ENCODE measurements at regions not wholly inside any gene's neighbourhood (a gene's known extent, or its start where the extent isn't known, plus 50 kb on each side); places are given as distances from the start of the nearest gene placed in this dataset.
A peak's percentile ranks its signal among the peaks of the same experiment; 100 is the strongest.

DNA sequence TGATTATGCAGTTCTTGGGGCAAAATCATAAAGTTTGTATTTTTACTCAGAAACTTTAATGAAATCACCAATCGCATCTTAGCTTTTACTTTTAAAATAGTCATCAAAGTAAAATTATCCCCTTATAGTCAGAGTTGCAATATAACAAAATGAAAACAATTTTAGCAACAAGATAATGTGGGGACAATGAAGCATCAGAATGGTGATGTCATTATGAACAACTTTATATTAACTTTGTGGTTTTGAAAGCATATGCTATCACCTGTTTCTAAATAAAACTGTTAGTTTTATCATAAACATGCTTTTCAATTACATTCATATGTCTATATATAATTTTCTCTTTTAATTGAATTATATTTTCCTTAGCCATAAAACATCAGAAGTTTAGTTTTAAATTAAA lies 856.8 kb downstream of the CDH9 start:
- intact Hi-C loops (cut with DNase I) = no loop called here
- ATAC-seq = no peak
- Histone ChIP-seq H3K4me3 (no peak overlapping the region), H3K36me3 (no peaks in the 10 kb centered on the region), H3K27ac (no peak overlapping the region), H3K27me3 (no peaks in the 10 kb centered on the region), H3K4me1 (no peaks in the 10 kb centered on the region), H3K9me3 (no peaks in the 10 kb centered on the region)
- TF ChIP-seq, protein P1, sequence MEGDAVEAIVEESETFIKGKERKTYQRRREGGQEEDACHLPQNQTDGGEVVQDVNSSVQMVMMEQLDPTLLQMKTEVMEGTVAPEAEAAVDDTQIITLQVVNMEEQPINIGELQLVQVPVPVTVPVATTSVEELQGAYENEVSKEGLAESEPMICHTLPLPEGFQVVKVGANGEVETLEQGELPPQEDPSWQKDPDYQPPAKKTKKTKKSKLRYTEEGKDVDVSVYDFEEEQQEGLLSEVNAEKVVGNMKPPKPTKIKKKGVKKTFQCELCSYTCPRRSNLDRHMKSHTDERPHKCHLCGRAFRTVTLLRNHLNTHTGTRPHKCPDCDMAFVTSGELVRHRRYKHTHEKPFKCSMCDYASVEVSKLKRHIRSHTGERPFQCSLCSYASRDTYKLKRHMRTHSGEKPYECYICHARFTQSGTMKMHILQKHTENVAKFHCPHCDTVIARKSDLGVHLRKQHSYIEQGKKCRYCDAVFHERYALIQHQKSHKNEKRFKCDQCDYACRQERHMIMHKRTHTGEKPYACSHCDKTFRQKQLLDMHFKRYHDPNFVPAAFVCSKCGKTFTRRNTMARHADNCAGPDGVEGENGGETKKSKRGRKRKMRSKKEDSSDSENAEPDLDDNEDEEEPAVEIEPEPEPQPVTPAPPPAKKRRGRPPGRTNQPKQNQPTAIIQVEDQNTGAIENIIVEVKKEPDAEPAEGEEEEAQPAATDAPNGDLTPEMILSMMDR (IDR thresholded peaks at IDR 0.05) = no peak
- DNase-seq = no peak

DNA sequence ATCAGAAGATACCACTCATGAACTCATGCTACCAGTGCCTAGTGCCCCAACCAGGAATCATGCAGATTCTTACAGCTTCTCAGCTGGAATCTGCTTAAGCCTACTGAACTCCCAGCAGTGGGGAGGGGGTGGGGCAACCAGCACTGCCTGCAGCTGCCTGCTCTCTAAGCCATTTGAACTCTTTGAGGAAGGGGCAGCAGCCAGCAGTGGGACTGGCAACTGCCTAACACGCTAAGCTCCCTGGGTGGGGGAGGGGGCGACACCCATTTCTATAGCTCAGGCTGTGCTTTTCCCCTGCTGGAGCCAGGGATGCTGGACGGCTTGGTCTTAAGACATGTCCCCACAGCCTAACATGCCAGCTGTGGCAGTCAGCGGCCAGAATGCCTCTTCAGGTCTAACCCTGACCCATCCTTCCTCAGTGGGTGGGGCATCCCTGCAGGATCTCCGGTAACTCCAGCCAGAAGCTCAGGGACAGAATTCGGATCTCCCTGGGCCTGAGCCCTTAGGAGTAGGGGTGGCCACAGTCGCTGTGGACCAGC lies 889.7 kb downstream of the CDH9 start:
- TF ChIP-seq, protein P1 (IDR thresholded peaks at IDR 0.05) = no peak
- ATAC-seq (no peak), DNase-seq (peak in 1 of 4 donors; percentile 37)
- H3K4me3 ChIP-seq = no peak overlapping the region
- no peaks in the 10 kb centered on the region for H3K4me1 ChIP-seq
- intact Hi-C loops (cut with DNase I) = no loop called here
- no peaks in the 10 kb centered on the region for H3K36me3 ChIP-seq
- H3K9me3 ChIP-seq = peaks cover 0 to 16% of the 10 kb centered on the region in 2 donors
- no peak overlapping the region for H3K27ac ChIP-seq
- H3K27me3 ChIP-seq = no peaks in the 10 kb centered on the region

DNA sequence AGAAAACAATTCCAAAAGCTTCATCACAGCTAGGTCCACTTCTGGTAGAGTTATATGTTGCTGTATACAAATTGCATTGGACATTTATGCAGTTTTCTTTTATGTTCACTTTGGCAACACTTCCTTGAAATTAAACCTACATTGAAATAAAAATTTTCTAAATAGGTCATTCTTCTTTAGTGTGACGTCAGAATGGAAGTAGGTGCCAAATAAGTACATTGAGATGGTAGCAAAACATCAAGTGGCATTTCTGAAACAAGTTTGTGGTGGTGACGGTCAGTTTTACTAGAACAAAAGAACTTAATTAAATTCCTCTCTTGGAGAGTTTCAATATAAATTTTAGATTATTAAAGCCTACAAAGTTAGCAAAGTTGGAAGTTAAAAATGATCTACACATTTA lies 895.1 kb downstream of the CDH9 start:
- peaks cover 0 to 1% of the 10 kb centered on the region in 2 donors for H3K9me3 ChIP-seq
- intact Hi-C loops (cut with DNase I) = no loop called here
- no peaks in the 10 kb centered on the region for H3K27me3 ChIP-seq
- DNase-seq = no peak
- TF ChIP-seq, protein P1 (IDR thresholded peaks at IDR 0.05) = no peak
- no peaks in the 10 kb centered on the region for H3K4me1 ChIP-seq
- no peaks in the 10 kb centered on the region for H3K36me3 ChIP-seq
- no peak overlapping the region for H3K27ac ChIP-seq
- no peak overlapping the region for H3K4me3 ChIP-seq
- no peak for ATAC-seq

DNA sequence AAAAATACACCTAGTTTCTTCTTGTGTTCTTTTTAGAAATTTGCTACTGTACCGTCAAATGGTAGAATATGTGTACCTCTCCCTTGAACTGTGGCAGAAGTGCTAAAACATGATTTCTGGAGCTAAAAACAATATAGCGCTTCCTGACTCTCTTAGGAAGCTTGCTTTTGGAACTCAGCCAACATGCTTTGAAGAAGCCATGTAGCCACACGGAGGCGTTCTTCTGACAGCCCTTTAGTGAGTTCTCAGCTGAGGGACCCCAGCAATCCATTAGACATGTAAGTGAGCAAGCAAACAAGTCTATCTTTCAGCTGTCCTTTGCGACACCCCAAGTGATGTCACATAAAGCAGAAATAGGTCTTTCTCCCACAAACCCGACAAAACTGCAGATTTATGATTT lies 917.0 kb downstream of the CDH9 start:
- Histone ChIP-seq H3K27ac (no peak overlapping the region), H3K27me3 (no peaks in the 10 kb centered on the region), H3K9me3 (no peaks in the 10 kb centered on the region), H3K4me1 (no peaks in the 10 kb centered on the region), H3K4me3 (no peak overlapping the region), H3K36me3 (no peaks in the 10 kb centered on the region)
- no peak for ATAC-seq
- TF ChIP-seq, protein P1 (IDR thresholded peaks at IDR 0.05) = no peak
- intact Hi-C loops (cut with DNase I) = no loop called here
- peak in 2 of 4 donors; percentile 1 to 13 for DNase-seq

DNA sequence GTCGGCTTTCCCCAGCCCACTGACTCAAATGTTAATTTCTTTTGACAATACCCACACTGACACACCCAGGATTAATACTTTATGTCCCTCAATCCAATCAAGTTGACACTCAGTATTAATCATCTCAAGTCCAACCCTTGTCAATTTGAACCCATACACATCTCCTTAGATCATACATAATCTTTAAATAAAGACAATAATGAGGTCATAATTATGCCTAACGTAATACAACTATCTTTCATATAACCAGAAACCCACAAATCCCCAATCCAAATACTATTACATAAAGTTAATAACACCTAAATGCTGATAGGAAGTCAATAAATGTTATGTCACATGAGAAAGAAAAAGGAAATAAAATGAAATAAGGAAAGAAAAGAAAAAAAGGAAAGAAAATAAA lies 934.2 kb downstream of the CDH9 start:
- intact Hi-C loops (cut with DNase I) = no loop called here
- TF ChIP-seq, protein P1 (IDR thresholded peaks at IDR 0.05) = no peak
- DNase-seq = no peak
- no peaks in the 10 kb centered on the region for H3K4me1 ChIP-seq
- peaks cover 0 to 6% of the 10 kb centered on the region in 2 donors for H3K9me3 ChIP-seq
- no peaks in the 10 kb centered on the region for H3K36me3 ChIP-seq
- H3K27ac ChIP-seq = no peak overlapping the region
- ATAC-seq = no peak
- H3K4me3 ChIP-seq = no peak overlapping the region
- H3K27me3 ChIP-seq = no peaks in the 10 kb centered on the region

All from left lung (tissue), 4 donors.